ENCODE measurements at regions not wholly inside any gene's neighbourhood (a gene's known extent, or its start where the extent isn't known, plus 50 kb on each side); places are given as distances from the start of the nearest gene placed in this dataset.
A peak's percentile ranks its signal among the peaks of the same experiment; 100 is the strongest.

DNA sequence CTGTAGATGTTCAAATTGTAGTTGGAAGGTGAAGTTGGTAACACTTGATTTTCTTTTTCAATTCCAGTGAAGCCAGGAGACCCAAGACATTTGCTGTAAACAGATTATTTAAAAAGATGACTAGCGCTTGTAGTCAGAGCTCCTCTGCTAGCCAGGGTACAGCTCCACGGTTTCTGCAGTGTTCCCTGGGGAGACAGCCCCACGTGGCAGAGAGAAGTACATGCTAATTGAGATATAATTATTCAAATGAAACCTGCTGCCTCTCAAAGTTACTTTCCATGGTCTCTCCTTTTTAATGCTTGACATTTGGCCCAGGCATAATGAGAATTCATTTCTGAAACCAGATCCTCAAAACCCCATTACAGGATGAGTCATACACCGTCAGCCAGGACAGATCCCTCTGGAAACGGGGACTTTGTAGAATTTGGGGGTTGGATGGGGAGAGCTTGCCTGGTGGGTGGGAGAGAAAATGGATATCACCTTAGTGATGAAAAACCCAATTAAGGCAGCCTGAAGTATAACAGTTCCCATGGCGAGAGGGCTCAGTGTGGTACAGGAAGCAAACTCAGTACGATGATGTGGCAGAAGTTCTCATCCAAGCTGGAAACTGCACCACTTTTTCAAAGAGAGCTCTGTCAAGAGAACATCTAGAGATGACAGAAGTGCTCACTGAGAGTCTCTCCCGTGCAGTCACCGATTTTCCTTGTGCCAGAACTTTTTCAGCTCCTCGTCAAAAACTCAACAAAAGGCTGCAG is 637.7 kb upstream of the TMEM132C start:
- DNase-seq (ENCODE audit: low read depth) = no peak

DNA sequence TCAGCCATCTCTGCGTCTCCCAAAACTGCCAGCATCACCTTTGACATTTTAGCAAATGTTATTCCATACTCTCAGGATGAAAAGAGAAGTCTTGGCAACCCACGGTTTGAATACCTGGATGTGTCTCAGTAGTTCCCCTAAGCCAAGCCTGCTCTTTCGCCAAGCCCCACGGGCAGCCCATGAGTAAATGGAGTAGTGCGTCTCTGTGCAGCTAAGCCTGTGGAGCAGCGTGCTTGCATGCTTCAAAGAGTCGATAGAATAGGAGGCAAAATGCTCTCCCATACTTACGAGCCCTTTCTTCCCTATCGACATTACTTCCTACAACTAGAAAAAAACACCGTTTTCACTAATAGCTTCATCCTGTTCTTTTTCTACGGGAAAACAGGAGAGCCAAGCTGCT is 634.5 kb upstream of the TMEM132C start:
- DNase-seq (ENCODE audit: low read depth) = no peak

DNA sequence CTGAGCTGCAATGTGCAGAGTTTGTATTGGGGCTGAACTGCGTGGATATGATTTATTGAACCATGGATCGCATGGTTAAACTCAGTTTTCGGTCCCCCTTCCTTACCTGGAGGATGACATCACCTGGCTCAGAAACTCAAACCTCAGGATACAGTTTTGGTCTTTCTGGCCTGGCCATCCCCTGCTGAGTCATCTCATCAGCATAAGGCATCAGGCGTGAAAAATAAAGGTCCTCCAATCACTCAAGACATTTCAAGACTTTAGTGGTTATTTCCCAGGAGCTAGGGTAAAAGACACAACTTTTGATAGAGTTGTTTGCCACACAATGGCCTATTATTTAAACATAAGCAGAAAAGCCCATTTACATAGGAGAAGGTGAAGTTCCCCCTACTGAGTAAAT is 631.1 kb upstream of the TMEM132C start:
- no peak for DNase-seq (ENCODE audit: low read depth)

DNA sequence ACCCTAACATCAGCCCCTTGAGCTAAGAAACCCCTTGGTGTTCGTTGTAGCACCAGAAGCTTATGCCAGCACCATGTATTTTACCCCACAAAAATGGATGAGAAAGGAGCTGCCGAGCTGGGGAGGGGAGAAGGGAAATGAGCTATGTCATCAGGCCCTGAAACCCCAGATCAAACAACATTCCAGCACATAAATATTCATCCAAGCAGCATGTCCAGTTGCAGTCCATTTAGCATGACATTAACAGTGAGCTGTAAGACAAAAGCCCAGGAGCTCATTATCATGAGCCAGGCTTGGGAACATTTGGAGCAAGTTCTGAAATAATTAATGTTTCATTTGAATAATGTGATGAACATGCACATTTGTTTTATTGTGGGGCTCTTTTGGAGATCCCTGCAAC is 630.1 kb upstream of the TMEM132C start:
- no peak for DNase-seq (ENCODE audit: low read depth)

DNA sequence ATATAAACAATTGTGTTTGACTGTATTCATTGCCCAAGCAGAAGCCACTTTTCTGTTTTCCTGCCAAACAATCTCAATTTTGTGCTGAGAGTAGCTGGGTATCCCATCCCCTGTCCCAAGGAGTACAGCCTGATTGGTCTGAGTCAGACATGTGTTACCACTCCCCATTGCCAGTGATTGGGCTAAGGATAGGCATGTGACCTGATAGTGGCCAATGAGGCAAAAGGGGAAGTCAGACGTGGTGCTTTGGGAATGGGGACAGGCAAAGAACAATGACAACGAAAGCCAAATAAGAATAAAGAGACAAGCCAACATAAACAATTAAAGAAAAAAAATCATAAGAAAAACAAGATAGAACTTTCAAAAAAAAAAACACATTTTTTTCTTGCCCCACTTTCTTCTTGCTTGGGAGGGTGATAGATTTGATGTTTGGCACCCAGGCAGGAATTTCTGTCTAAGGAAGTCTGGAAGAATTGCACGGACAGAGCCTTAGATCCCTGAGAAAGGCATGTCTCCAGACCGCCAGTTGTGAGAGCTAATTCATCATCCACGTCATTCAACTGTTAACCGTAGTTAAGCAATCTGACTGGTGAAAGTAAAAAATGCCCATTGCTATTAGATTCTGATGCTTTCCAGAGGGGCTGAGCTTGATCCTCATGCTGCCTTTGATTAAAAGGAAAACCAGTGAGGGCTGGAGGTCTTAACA is 626.6 kb upstream of the TMEM132C start:
- DNase-seq (ENCODE audit: low read depth) = no peak

DNA sequence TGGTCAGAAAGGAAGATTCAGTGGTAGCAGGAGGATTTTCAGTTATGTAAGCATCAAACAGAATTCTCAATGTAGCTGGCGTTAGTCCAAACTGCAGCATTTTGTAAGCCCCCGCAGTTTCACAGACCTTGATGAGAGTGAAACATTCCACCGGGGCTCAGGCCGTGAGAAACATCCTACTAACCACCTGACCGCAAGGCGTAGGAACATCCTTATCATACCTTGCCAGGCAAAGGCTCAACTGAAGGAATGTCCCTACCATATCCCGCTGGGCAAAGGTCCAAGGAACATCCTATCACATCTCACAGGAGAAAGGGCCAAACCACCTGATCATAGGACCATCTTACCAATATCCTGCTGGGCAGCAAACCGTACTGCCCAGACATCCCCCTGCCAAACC is 624.8 kb upstream of the TMEM132C start:
- DNase-seq (ENCODE audit: low read depth) = no peak

DNA sequence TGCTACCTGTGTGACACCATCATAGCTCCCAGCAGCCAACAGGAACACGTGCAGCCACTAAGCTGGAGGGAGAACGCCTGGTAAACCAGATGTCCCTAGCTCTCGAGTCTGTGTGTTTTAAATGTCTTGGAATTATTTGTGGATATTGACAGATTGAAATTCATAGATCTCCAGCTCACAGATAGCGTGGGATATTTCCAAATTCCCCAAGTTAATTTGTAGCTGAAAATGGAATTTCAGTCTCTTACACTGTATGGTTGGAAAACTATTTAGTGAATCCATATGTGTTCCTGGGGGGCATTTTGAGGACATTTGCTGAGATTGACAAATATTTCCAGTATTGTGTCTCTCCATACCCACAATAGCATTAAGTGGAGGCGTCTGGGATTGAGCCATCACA is 618.6 kb upstream of the TMEM132C start:
- DNase-seq (ENCODE audit: low read depth) = no peak

DNA sequence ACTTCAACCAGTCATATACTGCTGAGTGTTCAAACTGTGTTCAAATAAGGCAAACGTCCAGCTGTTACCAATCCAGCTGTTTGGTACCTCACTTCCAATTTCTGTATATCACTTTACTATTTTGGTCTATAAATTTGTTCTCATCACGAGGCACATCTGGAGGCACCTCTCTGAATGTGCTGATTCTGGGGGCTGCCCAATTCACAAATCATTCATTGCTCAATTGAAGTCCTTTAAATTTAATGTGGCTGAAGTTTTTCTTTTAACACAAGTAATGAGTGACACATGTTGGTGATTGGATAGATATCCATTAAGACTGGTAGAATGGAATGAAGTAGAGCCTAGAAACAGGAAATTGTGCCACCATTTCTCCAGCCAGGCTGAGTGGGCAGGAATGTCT is 617.0 kb upstream of the TMEM132C start:
- DNase-seq (ENCODE audit: low read depth) = no peak

DNA sequence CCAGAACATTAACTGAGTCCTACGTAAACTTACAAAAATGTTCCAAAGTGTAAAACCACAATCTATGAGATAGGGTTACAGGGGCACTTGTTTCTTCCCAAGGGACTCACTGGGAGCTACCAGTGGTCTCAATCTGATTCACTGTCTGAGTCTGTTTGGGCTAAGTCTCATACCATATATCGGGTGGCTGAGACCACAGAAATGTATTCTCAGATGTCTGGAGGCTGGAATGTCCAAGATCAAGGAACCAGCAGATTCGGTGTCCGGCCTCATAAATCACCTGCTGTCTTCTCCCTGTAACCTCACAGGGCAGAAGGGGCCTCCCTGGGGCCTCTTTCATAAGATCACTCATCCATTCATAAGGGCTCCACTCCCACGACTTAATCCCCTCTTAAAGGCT is 616.3 kb upstream of the TMEM132C start:
- DNase-seq (ENCODE audit: low read depth) = no peak

DNA sequence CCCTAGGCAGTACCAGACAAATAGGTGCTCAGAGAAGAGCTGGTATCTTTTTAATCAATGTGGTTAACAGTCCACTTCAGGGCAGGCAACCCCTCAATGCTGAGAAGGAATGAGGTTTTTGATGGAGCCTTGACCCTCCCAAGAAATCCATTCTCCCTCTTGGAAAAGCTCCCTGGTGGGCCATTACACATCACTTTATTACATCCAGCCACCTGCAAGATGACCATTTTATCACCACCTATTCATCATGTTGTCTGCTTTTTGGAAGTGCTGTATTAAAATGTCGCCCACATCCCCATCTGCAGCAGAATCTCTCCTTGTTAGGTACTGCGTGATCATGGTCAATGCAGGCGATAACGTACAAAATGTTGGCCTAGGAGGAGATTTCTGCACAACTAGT is 614.7 kb upstream of the TMEM132C start:
- DNase-seq (ENCODE audit: low read depth) = no peak

DNA sequence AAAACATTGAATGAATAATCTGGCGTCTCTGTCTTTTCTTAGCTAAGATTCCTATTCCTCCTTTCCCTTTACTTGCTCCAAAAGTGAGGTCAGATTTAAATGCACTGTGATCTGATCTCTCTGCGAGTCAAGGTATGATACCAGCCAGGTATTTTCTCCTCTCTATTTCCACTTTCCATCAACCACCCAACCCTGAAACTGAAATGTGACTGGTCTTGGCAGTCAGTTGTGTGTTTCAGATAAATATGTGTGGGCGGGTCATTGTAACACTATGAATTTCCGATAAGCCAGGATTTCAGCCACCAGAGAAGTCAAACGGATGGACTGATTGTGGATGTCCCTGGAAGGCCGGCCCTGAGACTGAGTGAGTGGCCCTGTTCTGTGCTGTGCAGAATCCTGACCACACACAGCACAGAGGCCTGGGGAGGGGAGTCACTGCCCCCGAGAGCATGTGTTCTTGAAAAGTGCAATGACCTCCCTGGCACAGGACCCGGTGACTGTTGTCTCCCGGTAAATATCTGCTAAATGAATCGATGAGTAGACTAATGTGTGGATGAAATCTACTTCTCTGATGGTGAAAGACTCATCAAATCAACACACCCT is 612.5 kb upstream of the TMEM132C start:
- no peak for DNase-seq (ENCODE audit: low read depth)

DNA sequence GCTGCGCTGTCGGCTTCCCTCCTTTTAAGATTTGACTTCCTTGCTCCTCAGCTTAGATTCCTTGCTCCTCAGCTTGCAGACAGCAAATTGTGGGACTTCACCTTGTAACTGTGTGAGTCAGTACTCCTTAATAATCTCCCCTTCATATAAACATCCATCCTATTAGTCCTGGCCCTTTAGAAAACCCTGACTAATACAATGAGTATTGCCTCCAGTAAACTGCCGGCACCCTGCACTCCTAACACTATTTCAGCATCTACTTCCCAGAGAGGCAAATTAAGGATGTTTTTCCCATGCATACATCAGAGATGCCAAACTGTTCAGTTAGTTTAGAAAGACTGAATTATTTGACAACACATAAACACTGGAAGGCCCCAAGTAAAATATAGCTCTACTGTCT is 611.3 kb upstream of the TMEM132C start:
- no peak for DNase-seq (ENCODE audit: low read depth)

DNA sequence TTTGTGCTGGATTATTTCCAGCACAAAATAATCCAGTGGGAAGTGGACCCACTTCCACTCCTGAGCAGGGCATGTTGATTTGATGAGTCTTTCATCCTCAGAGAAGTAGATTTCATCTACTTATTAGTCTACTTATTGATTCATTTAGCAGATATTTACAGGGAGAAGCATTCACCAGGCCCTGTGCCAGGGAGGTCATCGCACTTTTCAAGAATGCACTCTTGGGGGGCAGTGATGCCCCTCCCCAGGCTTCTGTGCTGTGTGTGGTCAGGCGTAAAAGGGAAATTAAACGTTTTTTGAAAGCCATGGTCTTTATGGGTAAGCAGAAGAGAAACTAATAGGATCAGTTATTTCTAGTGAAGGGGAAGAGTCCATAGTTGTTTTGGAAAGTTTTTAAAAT is 610.7 kb upstream of the TMEM132C start:
- DNase-seq (ENCODE audit: low read depth) = no peak

DNA sequence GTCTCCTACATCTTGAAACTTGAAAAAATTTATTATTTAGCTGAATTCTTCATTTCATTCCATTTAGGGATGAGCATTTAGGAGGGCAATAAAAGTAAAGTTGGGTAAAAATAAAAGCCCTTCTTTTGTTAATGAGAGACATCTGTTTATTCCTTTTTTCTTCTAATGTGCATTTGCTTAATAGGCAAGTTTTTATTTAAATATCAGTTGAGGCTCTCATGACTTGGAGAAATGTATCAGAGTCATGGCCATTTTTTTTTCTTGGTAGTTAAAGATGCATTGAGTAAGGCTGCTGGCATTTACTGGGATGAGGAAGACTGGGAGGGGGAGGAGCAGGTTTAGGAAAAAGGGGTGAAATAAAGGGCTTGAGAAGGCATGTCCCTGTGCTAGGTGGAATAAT is 609.9 kb upstream of the TMEM132C start:
- no peak for DNase-seq (ENCODE audit: low read depth)

DNA sequence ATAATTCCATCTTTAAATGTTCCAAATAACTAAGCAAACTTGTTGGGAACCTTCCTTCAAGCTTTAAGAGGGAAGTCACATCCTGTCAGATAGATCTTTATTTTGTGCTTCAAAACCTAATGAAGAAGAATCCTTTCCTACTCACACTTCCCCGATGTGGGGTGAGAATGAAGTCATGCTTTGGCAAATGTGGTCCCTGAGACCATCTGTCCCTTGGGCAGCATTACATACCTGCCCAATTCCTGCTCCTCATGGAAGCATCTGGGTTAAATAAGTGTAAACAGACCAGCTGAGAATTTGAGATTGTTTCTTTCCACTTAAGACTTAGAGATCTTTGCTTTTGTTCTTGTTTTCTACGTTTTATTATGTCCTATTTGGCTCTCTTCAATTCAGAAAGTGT is 606.0 kb upstream of the TMEM132C start:
- DNase-seq (ENCODE audit: low read depth) = no peak

DNA sequence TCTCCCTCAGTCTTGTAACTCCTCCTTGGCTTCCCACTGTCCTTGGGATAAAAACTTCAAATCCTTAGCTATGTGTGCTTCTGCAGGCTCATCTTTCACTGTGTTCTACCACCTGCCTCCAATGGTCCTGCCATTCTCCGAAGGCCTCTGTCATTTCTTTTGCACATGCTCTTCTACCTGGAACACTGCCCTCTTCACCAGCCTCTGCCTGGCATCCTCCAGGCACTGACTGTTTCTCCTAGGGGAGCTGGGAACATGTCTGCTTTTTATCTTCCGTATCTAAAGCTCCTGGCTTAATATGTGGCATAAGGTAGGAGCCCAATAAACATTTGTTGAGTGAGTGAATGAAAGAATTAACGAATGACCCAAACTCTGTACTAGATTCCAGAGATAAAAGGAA is 603.3 kb upstream of the TMEM132C start:
- DNase-seq (ENCODE audit: low read depth) = no peak

DNA sequence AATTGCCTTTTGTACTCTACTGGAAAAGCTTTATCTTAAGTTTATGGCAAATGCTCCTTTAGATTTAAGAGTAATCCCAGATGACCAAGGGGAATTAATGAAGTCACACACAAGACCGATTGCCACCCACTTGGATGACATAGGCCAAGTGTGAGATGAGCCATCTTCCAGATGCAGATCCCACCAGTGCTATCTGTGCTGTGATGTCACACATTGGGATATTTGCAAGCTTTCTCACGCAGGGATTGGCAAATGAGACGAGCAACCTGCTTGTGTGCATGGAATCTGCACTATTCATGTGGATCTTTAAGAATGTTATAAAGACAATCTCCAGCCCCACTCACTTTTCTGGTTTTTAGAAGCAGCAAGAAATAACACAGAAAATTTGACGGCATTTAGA is 602.1 kb upstream of the TMEM132C start:
- DNase-seq (ENCODE audit: low read depth) = no peak

DNA sequence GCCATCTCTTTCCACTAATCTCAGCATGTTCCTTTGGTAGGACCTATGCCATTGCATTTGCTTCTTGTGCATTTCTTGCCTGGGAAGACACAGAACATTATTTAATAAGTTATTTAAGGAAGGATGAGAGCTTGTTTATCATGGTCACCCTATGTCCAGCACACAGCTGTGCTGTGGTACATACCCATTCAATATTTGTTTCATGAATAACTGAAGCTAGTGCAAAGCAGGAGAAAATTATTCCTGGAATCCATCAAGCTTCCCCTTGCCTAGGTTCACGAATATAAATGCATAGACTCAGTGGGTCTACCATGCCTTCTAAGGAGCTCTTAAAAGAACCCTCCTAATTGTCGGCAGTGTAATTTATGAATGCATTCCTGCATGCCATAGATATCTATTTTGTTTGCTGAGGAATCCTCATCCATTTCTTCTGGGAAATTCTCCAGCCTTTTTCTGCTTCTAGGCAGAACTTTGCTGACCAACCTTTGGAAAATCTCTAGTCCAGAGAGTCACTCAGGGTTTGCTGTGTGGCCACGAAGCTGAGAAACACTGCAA is 599.8 kb upstream of the TMEM132C start:
- DNase-seq (ENCODE audit: low read depth) = no peak

DNA sequence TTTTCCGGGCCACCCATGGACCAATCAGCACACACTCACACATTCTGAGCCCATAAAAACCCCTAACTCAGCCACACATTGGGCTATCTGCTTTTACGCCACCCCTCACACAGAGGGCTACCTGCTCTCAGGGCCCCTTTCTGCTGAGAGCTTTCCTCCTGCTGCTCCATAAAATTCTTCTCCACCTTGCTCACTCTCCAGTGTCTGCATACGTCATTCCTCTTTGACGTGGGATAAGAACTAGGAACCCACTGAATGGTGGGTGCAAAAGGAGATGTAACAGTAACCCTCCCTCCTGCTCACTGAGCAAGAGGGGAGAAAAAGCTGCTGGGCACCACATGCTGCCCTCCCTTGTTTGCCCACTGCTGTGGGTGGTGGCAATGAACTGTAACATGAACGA is 596.7 kb upstream of the TMEM132C start:
- no peak for DNase-seq (ENCODE audit: low read depth)

DNA sequence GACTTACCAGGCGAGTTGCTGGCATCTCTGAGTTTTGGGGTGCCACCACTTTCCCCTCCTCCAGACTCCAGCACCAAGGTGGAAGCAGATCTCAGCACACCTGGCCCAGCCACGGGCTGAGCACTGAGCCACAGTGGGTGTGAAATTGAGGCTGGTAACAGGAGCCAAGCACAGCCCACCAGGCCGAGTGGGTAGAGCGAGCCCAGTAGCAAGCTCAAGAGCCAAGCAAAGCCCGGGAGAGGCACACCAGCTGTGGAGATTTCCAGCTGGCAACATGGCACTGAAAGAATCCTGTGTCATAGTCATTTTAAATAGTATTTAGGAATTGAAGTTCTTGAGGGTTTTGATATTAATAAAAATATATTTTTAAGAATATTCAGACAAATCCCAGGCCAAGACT is 596.2 kb upstream of the TMEM132C start:
- no peak for DNase-seq (ENCODE audit: low read depth)

DNA sequence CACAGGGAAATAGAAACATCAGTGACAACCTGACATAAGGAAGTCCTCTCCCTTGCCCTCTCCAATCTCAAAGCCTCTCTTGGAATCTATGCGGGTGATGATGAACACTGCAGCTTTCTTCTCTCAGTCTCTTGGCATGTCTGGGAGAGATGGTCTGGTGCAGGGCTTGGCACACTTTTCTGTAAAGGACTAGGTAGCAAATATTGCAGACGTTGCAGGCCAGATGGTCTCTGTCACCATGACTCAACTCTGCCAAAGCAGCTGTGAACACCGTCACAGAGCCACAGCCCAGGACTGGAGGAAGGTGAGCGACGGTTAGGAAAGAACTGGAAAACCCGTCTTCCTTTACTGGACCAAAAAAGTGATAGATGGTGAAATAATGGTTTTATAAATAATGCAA is 591.0 kb upstream of the TMEM132C start:
- no peak for DNase-seq (ENCODE audit: low read depth)

DNA sequence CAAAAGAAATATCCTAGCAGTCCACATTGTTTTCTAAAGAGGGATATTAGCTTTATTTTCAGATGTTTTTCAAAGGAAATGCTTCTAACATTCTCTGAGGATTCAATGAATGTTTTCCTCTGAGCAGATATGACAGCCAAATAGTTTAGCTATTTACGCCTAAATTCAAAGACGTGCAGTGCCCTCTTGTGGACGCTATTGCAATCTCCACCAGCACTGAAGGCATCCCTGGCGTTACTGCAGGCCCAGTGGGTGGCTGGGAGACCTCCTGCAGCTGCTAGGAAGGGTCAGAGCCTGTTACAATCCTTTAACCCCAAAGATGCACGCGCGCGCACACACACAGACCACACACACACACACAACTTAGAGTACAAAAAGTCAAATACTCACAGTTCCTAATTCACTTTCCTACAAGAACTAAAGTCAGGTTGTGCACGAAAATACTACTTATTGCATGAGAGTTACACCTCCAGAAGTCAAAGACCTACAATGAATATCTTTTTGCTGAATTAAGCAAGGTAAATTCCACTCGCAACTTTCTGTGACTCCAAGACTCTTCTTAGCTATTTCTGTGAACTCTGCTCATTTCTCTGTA is 589.3 kb upstream of the TMEM132C start:
- peak; percentile 14 for DNase-seq (ENCODE audit: low read depth)

DNA sequence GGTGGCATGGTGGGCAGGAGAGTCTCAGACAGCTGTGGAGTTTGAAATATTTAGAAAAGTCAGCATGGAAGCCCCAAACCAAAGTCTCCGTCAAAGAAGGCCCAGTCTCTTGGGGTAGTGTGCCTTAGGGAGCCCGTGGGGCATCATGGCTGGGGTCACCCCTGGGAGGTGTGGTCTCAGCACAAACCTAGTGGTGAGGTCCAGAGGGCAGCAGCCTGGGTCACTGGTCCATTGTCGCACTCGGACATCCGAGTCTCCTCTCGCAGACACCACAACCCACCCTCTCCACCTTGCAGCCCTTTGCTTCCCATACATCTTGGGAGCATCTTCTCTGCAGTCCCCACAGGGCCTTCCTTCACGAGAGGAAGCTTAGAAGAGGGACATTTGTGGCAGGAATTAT is 588.0 kb upstream of the TMEM132C start:
- no peak for DNase-seq (ENCODE audit: low read depth)

Measured in activated T-cell treated with anti-CD3 and anti-CD28 coated beads for 1 hour (primary cell).